K562 (cell line): ENCODE measurements at regions not wholly inside any gene's neighbourhood (a gene's known extent, or its start where the extent isn't known, plus 50 kb on each side); places are given as distances from the start of the nearest gene placed in this dataset.

Experiments used
- ATAC-seq: fragments of 200-7000 bp; cut with Tn5 transposase; 3 replicates; pipeline ENCODE4 v1.9.1; 2020; ENCODE audit warnings: moderate library complexity
- BruUV-seq: library from RNA; stranded (reverse); fragments of 400-500 nt; replicated peaks from 2 replicates; lab custom pipeline; 2021; lab: Mats Ljungman, UMichigan
- CTCF ChIA-PET: fragments of 300-600 bp; formaldehyde crosslinking; extraction: SDS; loops from one replicate; lab custom pipeline; 2021; ENCODE audit warnings: low intra/inter-chr PET ratio; lab: Yijun Ruan, JAX
- POLR2A ChIA-PET: fragments of 300-600, 350-650 bp; sonication (Branson Sonifier 250); formaldehyde crosslinking; extraction: SDS; loops from one replicate; lab custom pipeline; 2021; ENCODE audit warnings: antibody characterized with exemption, inconsistent platforms; lab: Yijun Ruan, JAX
- DNase-seq, 4 experiments: peaks; one replicate each; pipeline versions ENCODE4 v3.0.0 to v3.0.0-alpha.2; 2011 to 2018; ENCODE audit warnings: low spot score in 3 of 4, mixed read lengths in 3 of 4; ENCODE audit errors: extremely low read depth in 1 of 4
- FAIRE-seq: peaks from 2 replicates; lab custom pipeline; 2011; peaks lifted over from hg19 to GRCh38; lab: Jason Lieb, UNC
- H2AFZ ChIP-seq: 2 replicates; pipeline ENCODE4 v1.6.0; 2011; ENCODE audit warnings: low read depth, low read length, control low read depth, inconsistent platforms
- H3K27ac ChIP-seq: fragments of 200-600 bp; 3 replicates; pipeline ENCODE4 v1.8.0; 2011; ENCODE audit warnings: low read depth, mild to moderate bottlenecking, control low read depth, inconsistent platforms, low read length, moderate library complexity, mixed read lengths; ENCODE audit errors: extremely low read depth
- H3K27me3 ChIP-seq, 2 experiments: fragments of 300-600 bp in 1 of 2; 2 replicates in 1 of 2; 3 replicates in 1 of 2; pipeline versions ENCODE4 v1.6.0 to v1.8.0; 2011; ENCODE audit warnings: inconsistent platforms in 2 of 2, low read length in 2 of 2, mild to moderate bottlenecking in 1 of 2, mixed read lengths in 1 of 2, moderate library complexity in 1 of 2; ENCODE audit not compliant: control insufficient read depth in 2 of 2, insufficient read depth in 2 of 2
- H3K36me3 ChIP-seq: fragments of 300-600 bp; 3 replicates; pipeline ENCODE4 v1.8.0; 2011; ENCODE audit warnings: mild to moderate bottlenecking, low read length, inconsistent platforms; ENCODE audit not compliant: control insufficient read depth, insufficient read depth
- H3K4me1 ChIP-seq, 2 experiments: fragments of 200-600 bp in 1 of 2; replicated peaks in 1 of 2; 2 replicates in 1 of 2; 3 replicates in 1 of 2; pipeline versions ENCODE4 v1.5.1 to v1.8.0; 2011; ENCODE audit warnings: inconsistent platforms in 2 of 2, low read length in 2 of 2, mild to moderate bottlenecking in 1 of 2, mixed read lengths in 1 of 2, moderate library complexity in 1 of 2; ENCODE audit not compliant: control insufficient read depth in 2 of 2, insufficient read depth in 2 of 2
- H3K4me2 ChIP-seq: 2 replicates; pipeline ENCODE4 v1.6.1; 2011; ENCODE audit warnings: low read length, control low read depth, inconsistent platforms, mixed read lengths; ENCODE audit not compliant: insufficient read depth
- H3K4me3 ChIP-seq: fragments of 200-600 bp; sonication (generic), shearing (Covaris generic); 2 replicates; pipeline ENCODE4 v1.5.1; 2016; ENCODE audit warnings: control low read depth, inconsistent platforms
- H3K79me2 ChIP-seq: fragments of 200-600 bp; 3 replicates; pipeline ENCODE4 v1.8.0; 2011; ENCODE audit warnings: low read length, inconsistent platforms; ENCODE audit not compliant: control insufficient read depth, insufficient read depth
- H3K9ac ChIP-seq, 2 experiments: 2 replicates each; pipeline versions ENCODE4 v1.6.0 to v1.6.1; 2011; ENCODE audit warnings: low read depth in 2 of 2, low read length in 2 of 2, control low read depth in 1 of 2, inconsistent platforms in 1 of 2, mild to moderate bottlenecking in 1 of 2, mixed read lengths in 1 of 2; ENCODE audit not compliant: insufficient read depth in 1 of 2
- H3K9me1 ChIP-seq: one replicate; pipeline ENCODE4 v1.6.0; 2011; ENCODE audit warnings: inconsistent platforms, mild to moderate bottlenecking, low read length, moderate library complexity; ENCODE audit not compliant: control insufficient read depth, insufficient read depth
- H3K9me3 ChIP-seq: replicated peaks from 2 replicates; pipeline ENCODE4 v1.5.1; 2011; ENCODE audit warnings: low read depth, low read length, inconsistent platforms; ENCODE audit not compliant: control insufficient read depth, insufficient read depth
- H4K20me1 ChIP-seq: replicated peaks from 2 replicates; pipeline ENCODE4 v1.6.1; 2011; ENCODE audit warnings: low read length, inconsistent platforms, mixed read lengths; ENCODE audit not compliant: control insufficient read depth, insufficient read depth
- DACH1 ChIP-seq: fragments of 450-650 bp; IDR thresholded peaks from 2 replicates; pipeline ENCODE4 v1.6.1; 2018; ENCODE audit not compliant: partially characterized antibody
- MEF2A ChIP-seq: IDR thresholded peaks from 2 replicates; pipeline ENCODE4 v1.6.1; 2011; ENCODE audit warnings: low read depth, mild to moderate bottlenecking, low read length, moderate library complexity; ENCODE audit not compliant: control insufficient read depth
- RFX1 ChIP-seq: fragments of 450-650 bp; IDR thresholded peaks from 2 replicates; pipeline ENCODE4 v1.6.1; 2016; ENCODE audit warnings: mild to moderate bottlenecking, moderate library complexity
- SOX6 ChIP-seq: fragments of 450-650 bp; IDR thresholded peaks from 2 replicates; pipeline ENCODE4 v1.6.1; 2014; ENCODE audit warnings: mild to moderate bottlenecking
- STAT5A ChIP-seq: IDR thresholded peaks from 2 replicates; pipeline ENCODE4 v1.6.1; 2012; ENCODE audit warnings: low read length, inconsistent platforms, borderline replicate concordance
- TAF9B ChIP-seq: fragments of 450-650 bp; IDR thresholded peaks from 2 replicates; pipeline ENCODE4 v1.6.1; 2018; ENCODE audit warnings: mild to moderate bottlenecking; ENCODE audit not compliant: partially characterized antibody
- WGBS: fragments of 100-300 bp; shearing (Covaris generic); methylation state at CpG from one replicate; pipeline ENCODE4 v1.1.6; 2016; ENCODE audit warnings: low coverage, mixed read lengths; ENCODE audit not compliant: insufficient coverage; ENCODE audit errors: missing lambda C conversion rate; 5-methylcytosine and 5-hydroxymethylcytosine counted together
- in situ Hi-C: fragments of 300-500 bp; cut with MboI; formaldehyde crosslinking; loops from 4 replicates; pipeline ENCODE4 v1.15.0; 2018; ENCODE audit warnings: inconsistent platforms, mixed read lengths
- intact Hi-C: fragments of 100-400 bp; cut with micrococcal nuclease; formaldehyde crosslinking; loops from 2 replicates; pipeline ENCODE4 v1.14.2; 2022

DNA sequence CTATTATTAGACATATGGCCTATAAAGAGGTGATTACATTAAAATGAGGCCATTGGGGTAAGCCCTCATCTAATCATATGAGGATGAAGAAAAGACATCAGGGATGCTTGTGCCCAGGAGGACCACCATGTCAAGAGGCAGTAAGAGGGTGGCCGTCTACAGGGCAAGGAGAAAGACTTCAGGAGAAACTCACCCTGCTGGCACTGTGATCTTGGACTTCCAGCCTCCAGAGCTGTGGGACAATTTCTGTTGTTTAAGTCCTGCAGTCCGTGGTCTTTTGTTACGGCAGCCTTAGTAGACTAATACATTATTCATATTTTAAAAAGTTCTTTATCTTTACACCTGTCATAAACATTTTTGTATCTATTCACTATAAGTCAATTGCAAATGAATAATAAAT is 290.0 kb downstream of the PRL start (continued):
- TF ChIP-seq TAF9B (no peak), DACH1 (no peak), RFX1 (no peak), STAT5A (no peak)
- TF ChIP-seq, all 486 proteins: peak for 0

GRCh38 chr6:22007469-22007868 is 289.4 kb downstream of the PRL start:
- Histone ChIP-seq H3K27me3 (no peaks in the 10 kb centered on the region), H3K27ac (no peak overlapping the region), H3K9me3 (no peaks in the 10 kb centered on the region), H3K9ac (no peak overlapping the region), H3K36me3 (no peaks in the 10 kb centered on the region), H3K4me1 (no peaks in the 10 kb centered on the region), H3K9me1 (no peaks in the 10 kb centered on the region), H3K79me2 (no peaks in the 10 kb centered on the region), H2AFZ (peak overlapping the region; percentile 51), H3K4me2 (no peak overlapping the region), H4K20me1 (no peaks in the 10 kb centered on the region), H3K4me3 (no peak overlapping the region)
- no peak for TF ChIP-seq MEF2A
- no peak for TF ChIP-seq SOX6
- no TSS peak for BruUV-seq
- DNase-seq (no peak), ATAC-seq (peak; percentile 41; the same call in 1 of the 3 replicates), FAIRE-seq (no peak)
- in situ Hi-C loops = no loop called here
- 22% methylated on average over 3 of the region's 3 CpGs for WGBS
- CTCF ChIA-PET = no interaction called here
- POLR2A ChIA-PET = interaction anchor here (0.7 to 2.4 kb wide), 2 partner anchors 10 kb away, joined by 3 to 17 read pairs; no protein-coding TSS in a partner anchor
- intact Hi-C loops = no loop called here
